Prostate gland (tissue), 2 donors: ENCODE measurements at regions not wholly inside any gene's neighbourhood (a gene's known extent, or its start where the extent isn't known, plus 50 kb on each side); places are given as distances from the start of the nearest gene placed in this dataset.

ENCODE experiments used
- DNase-seq: peaks from one replicate; pipeline ENCODE4 v3.0.0-alpha.2; 2019; ENCODE audit warnings: low spot score
- H3K27ac ChIP-seq, 2 donors: fragments of 200-600 bp; sonication (generic); 2 replicates each; pipeline ENCODE4 v1.5.1; 2017 to 2019
- H3K27me3 ChIP-seq: fragments of 200-600 bp; sonication (generic); replicated peaks from 2 replicates; pipeline ENCODE4 v1.5.1; 2019; ENCODE audit not compliant: insufficient read depth
- H3K36me3 ChIP-seq, 2 donors: fragments of 200-600 bp; sonication (generic); 1 replicate in 1 of 2; 2 replicates in 1 of 2; pipeline versions ENCODE4 v1.5.1 to v1.8.1; 2017 to 2019
- H3K4me1 ChIP-seq: fragments of 200-600 bp; sonication (generic); replicated peaks from 2 replicates; pipeline ENCODE4 v1.5.1; 2019
- H3K4me3 ChIP-seq, 2 donors: fragments of 200-600 bp; sonication (generic); 2 replicates each; pipeline ENCODE4 v1.5.1; 2017 to 2019
- H3K9me3 ChIP-seq: fragments of 200-600 bp; sonication (generic); 2 replicates; pipeline ENCODE4 v1.5.1; 2017
- POLR2A ChIP-seq: fragments of 450-650 bp; IDR thresholded peaks from one replicate; pipeline ENCODE4 v1.6.1; 2016; ENCODE audit warnings: antibody characterized with exemption, mild to moderate bottlenecking
- POLR2AphosphoS5 ChIP-seq: sonication (generic); formaldehyde crosslinking; IDR thresholded peaks from one replicate; pipeline ENCODE4 v1.6.1; 2017; ENCODE audit warnings: antibody characterized with exemption
- WGBS: methylation state at CpG from one replicate; pipeline ENCODE4 v1.1.5; 2018; 5-methylcytosine and 5-hydroxymethylcytosine counted together
- intact Hi-C: fragments of 100-400 bp; cut with DNase I; formaldehyde crosslinking; loops from one replicate; pipeline ENCODE4 v1.14.2; 2022
- TF ChIP-seq, protein P1 (sequence below), 4 experiments: fragments of 200-600 bp in 2 of 4; fragments of 450-650 bp in 2 of 4; sonication (generic) in 2 of 4; IDR thresholded peaks; 1 replicate in 3 of 4; 2 replicates in 1 of 4; pipeline ENCODE4 v1.5.1; 2016 to 2019; ENCODE audit warnings: antibody characterized with exemption in 4 of 4, mild to moderate bottlenecking in 2 of 4, moderate library complexity in 2 of 4

DNA sequence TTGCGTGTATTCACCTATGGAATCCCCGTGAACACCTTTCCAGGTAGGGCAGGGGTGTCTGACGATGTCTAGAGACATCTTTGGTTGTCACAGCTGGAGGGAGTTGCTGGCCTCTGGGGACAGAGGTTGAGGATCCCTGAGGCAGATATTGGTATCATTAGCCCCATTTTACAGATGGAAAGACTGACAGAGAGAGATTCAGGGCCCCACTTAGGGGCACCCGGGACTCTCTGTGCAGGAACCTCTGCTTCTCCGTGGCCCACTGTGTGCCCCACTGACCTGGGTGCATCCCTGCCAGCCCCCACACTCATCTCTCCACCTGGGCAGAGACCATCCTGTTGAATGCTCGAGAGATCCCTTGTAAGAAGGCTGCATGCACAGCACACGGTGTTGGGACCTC is 111.2 kb downstream of the EDN3 start:
- intact Hi-C loops, result no loop called here
- TF ChIP-seq POLR2AphosphoS5 (no peak), POLR2A (no peak)
- TF ChIP-seq, protein P1, sequence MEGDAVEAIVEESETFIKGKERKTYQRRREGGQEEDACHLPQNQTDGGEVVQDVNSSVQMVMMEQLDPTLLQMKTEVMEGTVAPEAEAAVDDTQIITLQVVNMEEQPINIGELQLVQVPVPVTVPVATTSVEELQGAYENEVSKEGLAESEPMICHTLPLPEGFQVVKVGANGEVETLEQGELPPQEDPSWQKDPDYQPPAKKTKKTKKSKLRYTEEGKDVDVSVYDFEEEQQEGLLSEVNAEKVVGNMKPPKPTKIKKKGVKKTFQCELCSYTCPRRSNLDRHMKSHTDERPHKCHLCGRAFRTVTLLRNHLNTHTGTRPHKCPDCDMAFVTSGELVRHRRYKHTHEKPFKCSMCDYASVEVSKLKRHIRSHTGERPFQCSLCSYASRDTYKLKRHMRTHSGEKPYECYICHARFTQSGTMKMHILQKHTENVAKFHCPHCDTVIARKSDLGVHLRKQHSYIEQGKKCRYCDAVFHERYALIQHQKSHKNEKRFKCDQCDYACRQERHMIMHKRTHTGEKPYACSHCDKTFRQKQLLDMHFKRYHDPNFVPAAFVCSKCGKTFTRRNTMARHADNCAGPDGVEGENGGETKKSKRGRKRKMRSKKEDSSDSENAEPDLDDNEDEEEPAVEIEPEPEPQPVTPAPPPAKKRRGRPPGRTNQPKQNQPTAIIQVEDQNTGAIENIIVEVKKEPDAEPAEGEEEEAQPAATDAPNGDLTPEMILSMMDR (IDR thresholded peaks at IDR 0.05), result no peak
- no peaks in the 10 kb centered on the region for H3K36me3 ChIP-seq
- DNase-seq, result no peak
- WGBS, result 75% methylated on average over 7 of the region's 7 CpGs
- H3K27me3 ChIP-seq, result no peaks in the 10 kb centered on the region
- no peak overlapping the region for H3K27ac ChIP-seq
- no peak overlapping the region for H3K4me3 ChIP-seq
- H3K4me1 ChIP-seq, result no peaks in the 10 kb centered on the region
- no peaks in the 10 kb centered on the region for H3K9me3 ChIP-seq

DNA sequence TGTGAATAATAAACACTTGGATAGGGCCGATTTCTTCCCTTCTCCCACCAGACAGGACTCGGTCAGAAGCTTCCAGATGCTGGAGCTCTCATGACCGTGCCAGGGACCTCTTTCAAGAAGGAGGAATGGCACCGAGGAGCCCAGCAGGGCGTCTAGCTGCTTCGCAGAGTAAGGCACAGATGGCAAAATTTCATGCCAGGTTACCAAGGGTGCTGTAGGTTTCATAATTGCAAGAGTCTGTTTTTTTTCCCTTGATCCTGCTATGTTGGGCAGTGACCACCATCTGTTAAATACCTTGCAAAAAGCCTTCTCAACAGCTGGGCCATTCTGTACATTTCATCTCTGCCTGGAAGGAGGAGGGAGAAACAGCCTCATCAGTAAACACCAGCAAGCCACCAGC is 111.8 kb downstream of the EDN3 start:
- no peaks in the 10 kb centered on the region for H3K9me3 ChIP-seq
- DNase-seq, result no peak
- no peak for TF ChIP-seq POLR2AphosphoS5
- TF ChIP-seq POLR2A, result no peak

DNA sequence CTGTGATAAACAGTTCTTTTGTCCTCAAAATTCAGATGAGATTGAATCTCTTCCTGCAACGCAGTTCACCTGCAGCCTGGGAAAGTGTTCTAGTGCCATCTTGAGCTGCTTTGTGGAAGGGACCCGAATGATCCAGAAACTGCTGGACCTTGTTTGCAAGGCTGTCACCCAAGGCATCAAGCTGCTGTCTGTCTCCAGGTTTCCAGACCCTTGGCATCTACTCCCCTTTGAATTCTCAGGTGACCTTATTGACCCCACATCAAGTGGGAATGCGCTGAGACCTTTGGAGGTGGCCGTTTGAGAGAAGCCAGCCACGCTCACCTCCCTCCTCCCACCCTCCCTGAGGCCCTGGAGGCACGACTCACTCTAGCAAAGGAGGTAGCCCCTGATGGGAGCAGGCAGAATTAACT is 112.5 kb downstream of the EDN3 start:
- Histone ChIP-seq H3K27me3 (no peaks in the 10 kb centered on the region), H3K27ac (no peak overlapping the region), H3K9me3 (no peaks in the 10 kb centered on the region), H3K36me3 (no peaks in the 10 kb centered on the region), H3K4me1 (no peaks in the 10 kb centered on the region), H3K4me3 (no peak overlapping the region)
- TF ChIP-seq, protein P1 (IDR thresholded peaks at IDR 0.05), result no peak
- no peak for TF ChIP-seq POLR2A
- TF ChIP-seq POLR2AphosphoS5, result no peak
- intact Hi-C loops, result no loop called here
- 58% methylated on average over 6 of the region's 6 CpGs for WGBS
- no peak for DNase-seq

More for the DNA sequence above, 111.8 kb downstream of the EDN3 start:
- Histone ChIP-seq H3K4me1 (no peaks in the 10 kb centered on the region), H3K36me3 (no peaks in the 10 kb centered on the region), H3K4me3 (no peak overlapping the region), H3K27ac (no peak overlapping the region), H3K27me3 (no peaks in the 10 kb centered on the region)
- intact Hi-C loops, result no loop called here
- WGBS, result 88% methylated on average over 6 of the region's 6 CpGs

DNA sequence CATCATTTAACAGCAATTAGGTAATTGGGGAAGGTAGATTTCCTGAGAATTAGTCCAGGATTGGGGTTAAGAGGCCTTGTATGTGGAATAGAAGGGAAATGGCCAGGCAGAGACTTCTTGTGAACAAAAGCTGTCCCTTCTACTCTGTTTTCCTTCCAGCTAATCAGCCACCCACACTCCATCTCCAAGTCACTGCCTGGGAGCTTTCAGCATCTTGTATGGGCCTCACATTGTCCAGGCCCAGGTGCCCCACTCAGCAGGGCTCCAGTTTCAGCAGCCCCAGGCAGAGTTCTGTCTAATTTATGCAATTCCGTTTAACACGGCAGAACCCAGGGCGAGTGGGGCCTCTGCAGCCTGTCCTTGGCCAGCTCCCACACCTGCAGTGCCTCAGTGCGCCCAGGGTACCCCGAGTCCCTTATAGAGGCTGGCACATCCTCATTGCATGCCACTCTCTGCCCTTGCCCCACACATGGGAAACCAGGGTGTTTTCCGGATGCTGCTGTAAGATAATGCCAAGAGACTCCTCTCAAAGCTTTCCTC is 113.0 kb downstream of the EDN3 start:
- no peak overlapping the region for H3K4me3 ChIP-seq
- no peak for DNase-seq
- intact Hi-C loops, result no loop called here
- no peaks in the 10 kb centered on the region for H3K4me1 ChIP-seq
- H3K27me3 ChIP-seq, result no peaks in the 10 kb centered on the region
- no peaks in the 10 kb centered on the region for H3K36me3 ChIP-seq
- H3K9me3 ChIP-seq, result no peaks in the 10 kb centered on the region
- H3K27ac ChIP-seq, result no peak overlapping the region
- 72% methylated on average over 4 of the region's 6 CpGs for WGBS
- TF ChIP-seq, protein P1 (IDR thresholded peaks at IDR 0.05), result no peak
- TF ChIP-seq POLR2AphosphoS5 (no peak), POLR2A (no peak)

DNA sequence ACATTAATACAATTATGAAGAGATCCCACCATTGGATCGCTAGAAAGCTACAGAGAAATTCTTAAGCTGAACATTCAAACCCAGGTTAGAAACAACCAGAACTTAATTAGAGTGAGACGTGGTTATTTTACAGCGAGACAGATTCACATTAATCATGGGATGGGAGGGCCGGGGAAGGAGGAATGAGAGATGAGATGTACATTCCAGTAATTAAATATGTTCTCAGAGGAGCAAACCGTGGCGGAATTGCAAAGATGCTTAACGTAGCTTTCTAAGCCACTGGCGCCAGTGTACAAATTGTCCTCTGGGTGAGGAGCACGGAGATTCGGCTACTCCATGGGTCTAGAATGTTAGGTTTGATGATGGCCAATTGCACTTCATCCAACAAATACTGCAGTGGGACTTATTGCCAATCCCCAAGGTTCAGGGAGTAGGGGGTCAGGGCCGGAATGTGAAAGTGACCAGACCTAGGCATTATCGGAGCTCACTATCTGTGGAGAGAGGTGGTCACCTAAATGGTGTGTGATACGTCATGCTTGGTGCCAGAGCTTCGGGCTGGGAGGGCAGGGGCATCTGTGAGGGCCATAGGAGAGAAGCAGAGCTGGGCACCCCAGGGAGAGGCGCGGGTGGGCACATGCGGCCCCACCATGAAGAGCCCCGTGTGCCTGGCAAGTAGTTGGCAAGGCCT is 114.7 kb downstream of the EDN3 start:
- Histone ChIP-seq H3K27ac (no peak overlapping the region), H3K4me3 (no peak overlapping the region), H3K36me3 (no peaks in the 10 kb centered on the region), H3K9me3 (no peaks in the 10 kb centered on the region), H3K4me1 (no peaks in the 10 kb centered on the region), H3K27me3 (no peaks in the 10 kb centered on the region)
- DNase-seq, result no peak
- intact Hi-C loops, result no loop called here
- WGBS, result 94% methylated on average over 18 of the region's 18 CpGs
- TF ChIP-seq POLR2AphosphoS5, result no peak
- no peak for TF ChIP-seq POLR2A
- TF ChIP-seq, protein P1 (IDR thresholded peaks at IDR 0.05), result no peak
